ENCODE measurements at regions not wholly inside any gene's neighbourhood (a gene's known extent, or its start where the extent isn't known, plus 50 kb on each side); places are given as distances from the start of the nearest gene placed in this dataset.

- intact Hi-C loops (cut with DNase I), result no loop called here
- DNase-seq, result no peak
- ATAC-seq (ENCODE audit: poor library complexity), result no peak
Measured at GRCh38 chr22:48227341-48228018, 1465.0 kb downstream of the TBC1D22A start.

GRCh38 chr22:48226026-48227013 is 1463.9 kb downstream of the TBC1D22A start:
- no peak for DNase-seq
- no peak for ATAC-seq (ENCODE audit: poor library complexity)

GRCh38 chr22:48224332-48224731 is 1461.9 kb downstream of the TBC1D22A start:
- intact Hi-C loops (cut with DNase I), result no loop called here
- no peak for ATAC-seq (ENCODE audit: poor library complexity)
- DNase-seq, result no peak

More at GRCh38 chr22:48226026-48227013, 1463.9 kb downstream of the TBC1D22A start:
- intact Hi-C loops (cut with DNase I), result no loop called here

- ATAC-seq (ENCODE audit: poor library complexity), result no peak
- intact Hi-C loops (cut with DNase I), result no loop called here
- DNase-seq, result no peak
Measured at GRCh38 chr22:48223488-48224190, 1461.2 kb downstream of the TBC1D22A start.

GRCh38 chr22:48222742-48223487 is 1460.5 kb downstream of the TBC1D22A start:
- DNase-seq, result no peak
- intact Hi-C loops (cut with DNase I), result no loop called here
- ATAC-seq (ENCODE audit: poor library complexity), result no peak

- DNase-seq (no peak), ATAC-seq (ENCODE audit: poor library complexity) (no peak)
- intact Hi-C loops (cut with DNase I), result no loop called here
Measured at GRCh38 chr22:48218889-48219420, 1456.5 kb downstream of the TBC1D22A start.

GRCh38 chr22:48217596-48217995 is 1455.1 kb downstream of the TBC1D22A start:
- intact Hi-C loops (cut with DNase I), result no loop called here
- DNase-seq, result no peak
- no peak for ATAC-seq (ENCODE audit: poor library complexity)

- intact Hi-C loops (cut with DNase I), result no loop called here
- ATAC-seq (ENCODE audit: poor library complexity) (no peak), DNase-seq (no peak)
Measured at GRCh38 chr22:48212727-48213126, 1450.3 kb downstream of the TBC1D22A start.

- ATAC-seq (ENCODE audit: poor library complexity) (no peak), DNase-seq (no peak)
- intact Hi-C loops (cut with DNase I), result no loop called here
Measured at GRCh38 chr22:48210812-48211211, 1448.4 kb downstream of the TBC1D22A start.

GRCh38 chr22:48210198-48210580 is 1447.7 kb downstream of the TBC1D22A start:
- intact Hi-C loops (cut with DNase I), result no loop called here
- ATAC-seq (ENCODE audit: poor library complexity) (no peak), DNase-seq (no peak)

GRCh38 chr22:48209473-48210197 is 1447.2 kb downstream of the TBC1D22A start:
- intact Hi-C loops (cut with DNase I), result no loop called here
- DNase-seq (no peak), ATAC-seq (ENCODE audit: poor library complexity) (no peak)

- DNase-seq (no peak), ATAC-seq (ENCODE audit: poor library complexity) (no peak)
- intact Hi-C loops (cut with DNase I), result no loop called here
Measured at GRCh38 chr22:48208894-48209293, 1446.4 kb downstream of the TBC1D22A start.

GRCh38 chr22:48207919-48208535 is 1445.6 kb downstream of the TBC1D22A start:
- ATAC-seq (ENCODE audit: poor library complexity) (no peak), DNase-seq (no peak)
- intact Hi-C loops (cut with DNase I), result no loop called here

GRCh38 chr22:48205790-48206189 is 1443.3 kb downstream of the TBC1D22A start:
- no peak for ATAC-seq (ENCODE audit: poor library complexity)
- intact Hi-C loops (cut with DNase I), result no loop called here

GRCh38 chr22:48205161-48205560 is 1442.7 kb downstream of the TBC1D22A start:
- ATAC-seq (ENCODE audit: poor library complexity), result no peak
- intact Hi-C loops (cut with DNase I), result no loop called here
- DNase-seq, result no peak

More at GRCh38 chr22:48205790-48206189, 1443.3 kb downstream of the TBC1D22A start:
- DNase-seq, result no peak

GRCh38 chr22:48204296-48204695 is 1441.8 kb downstream of the TBC1D22A start:
- DNase-seq, result no peak
- intact Hi-C loops (cut with DNase I), result no loop called here
- ATAC-seq (ENCODE audit: poor library complexity), result no peak

- intact Hi-C loops (cut with DNase I), result no loop called here
- ATAC-seq (ENCODE audit: poor library complexity) (no peak), DNase-seq (no peak)
Measured at GRCh38 chr22:48199667-48200066, 1437.2 kb downstream of the TBC1D22A start.
